ENCODE measurements at regions not wholly inside any gene's neighbourhood (a gene's known extent, or its start where the extent isn't known, plus 50 kb on each side); places are given as distances from the start of the nearest gene placed in this dataset.

DNA sequence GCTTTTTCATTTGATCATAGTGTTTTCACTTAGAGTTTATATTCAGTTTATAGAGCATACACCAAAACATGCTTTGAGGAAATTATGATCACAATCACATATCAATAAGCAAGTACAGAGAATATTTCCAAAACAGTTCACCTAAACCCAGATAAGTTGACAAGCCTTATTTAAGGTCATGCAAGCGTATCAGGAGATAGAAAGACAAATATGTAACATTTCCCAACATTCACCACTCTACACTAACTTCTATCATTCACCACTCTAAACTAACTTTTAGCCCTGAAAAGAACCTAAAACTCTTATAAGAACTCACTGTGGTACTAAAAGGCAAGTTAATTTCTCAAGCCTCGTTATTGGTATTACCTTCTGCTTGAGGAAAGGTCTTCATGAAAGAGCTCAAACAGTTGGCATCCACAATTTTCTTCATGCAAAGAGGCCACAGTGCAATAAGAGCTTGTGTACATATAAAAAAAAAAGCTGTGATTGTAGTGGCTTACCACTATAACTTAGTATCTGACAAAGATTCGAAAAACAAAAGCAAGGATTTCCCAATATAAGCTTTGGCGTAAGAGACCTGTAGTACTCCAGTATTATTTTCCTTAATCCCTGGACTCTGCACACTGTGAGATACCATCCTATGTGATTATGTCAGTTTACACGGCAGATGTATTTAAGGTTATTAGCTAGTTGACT is 903.3 kb downstream of the STIM2 start:
- TF ChIP-seq CTCF (IDR thresholded peaks at IDR 0.05; ENCODE audit: insufficient read depth, low read length) (no peak), POLR2AphosphoS5 (IDR thresholded peaks at IDR 0.05; ENCODE audit: low read depth) (no peak), REST (IDR thresholded peaks at IDR 0.05; ENCODE audit: insufficient replicate concordance, low read depth) (no peak)

Data from HL-60 (cell line).